Endothelial cell of umbilical vein (primary cell): ENCODE measurements at regions not wholly inside any gene's neighbourhood (a gene's known extent, or its start where the extent isn't known, plus 50 kb on each side); places are given as distances from the start of the nearest gene placed in this dataset.

Experiments
- BruUV-seq: library from RNA; stranded (reverse); fragments of 400-500 nt; replicated peaks from 2 replicates; lab custom pipeline; 2021; lab: Mats Ljungman, UMichigan
- CTCF ChIA-PET: fragments of 300-600, 350-600 bp; sonication (Branson Sonifier 250); formaldehyde crosslinking; loops from one replicate; lab custom pipeline; 2021; ENCODE audit warnings: antibody characterized with exemption, inconsistent platforms; lab: Charles Lee
- POLR2A ChIA-PET: fragments of 300-600, 350-600 bp; sonication (Branson Sonifier 250); formaldehyde crosslinking; loops from one replicate; lab custom pipeline; 2021; ENCODE audit warnings: antibody characterized with exemption, inconsistent platforms; lab: Charles Lee
- DNase-seq: peaks from one replicate; pipeline ENCODE4 v3.0.0-alpha.2; 2011; ENCODE audit warnings: low read depth, low spot score
- FAIRE-seq: peaks from 2 replicates; lab custom pipeline; 2011; peaks lifted over from hg19 to GRCh38; lab: Jason Lieb, UNC
- H2AFZ ChIP-seq: 2 replicates; pipeline ENCODE4 v1.6.0; 2012; ENCODE audit warnings: low read depth, low read length, control low read depth, inconsistent platforms
- H3K27ac ChIP-seq: 2 replicates; pipeline ENCODE4 v1.5.1; 2011; ENCODE audit warnings: low read depth, mild to moderate bottlenecking, control low read depth, low read length, moderate library complexity; ENCODE audit not compliant: insufficient read depth
- H3K27me3 ChIP-seq, 2 experiments: 2 replicates each; pipeline versions ENCODE4 v1.6.0 to v1.6.1; 2011; ENCODE audit warnings: low read length in 2 of 2, mixed read lengths in 1 of 2; ENCODE audit not compliant: control insufficient read depth in 2 of 2, insufficient read depth in 2 of 2
- H3K36me3 ChIP-seq, 2 experiments: 2 replicates in 1 of 2; 3 replicates in 1 of 2; pipeline ENCODE4 v1.5.1; 2011; ENCODE audit warnings: low read length in 2 of 2, mild to moderate bottlenecking in 1 of 2, moderate library complexity in 1 of 2; ENCODE audit not compliant: control insufficient read depth in 2 of 2, insufficient read depth in 2 of 2; ENCODE audit errors: extremely low read depth in 1 of 2
- H3K4me1 ChIP-seq: 3 replicates; pipeline ENCODE4 v1.5.1; 2011; ENCODE audit warnings: mild to moderate bottlenecking, low read length; ENCODE audit not compliant: control insufficient read depth, insufficient read depth; ENCODE audit errors: extremely low read depth
- H3K4me2 ChIP-seq: 2 replicates; pipeline ENCODE4 v1.6.1; 2011; ENCODE audit warnings: low read length, control low read depth, mixed read lengths; ENCODE audit not compliant: insufficient read depth
- H3K4me3 ChIP-seq, 3 experiments: fragments of 200-600 bp in 1 of 3; sonication (generic), shearing (Covaris generic) in 1 of 3; replicated peaks in 1 of 3; 2 replicates each; pipeline ENCODE4 v1.5.1; 2011 to 2016; ENCODE audit warnings: control low read depth in 3 of 3, low read length in 3 of 3, mild to moderate bottlenecking in 2 of 3, inconsistent platforms in 1 of 3, low read depth in 1 of 3, moderate library complexity in 1 of 3; ENCODE audit not compliant: insufficient read depth in 1 of 3
- H3K79me2 ChIP-seq: 2 replicates; pipeline ENCODE4 v1.6.0; 2012; ENCODE audit warnings: low read length, inconsistent platforms; ENCODE audit not compliant: control insufficient read depth, insufficient read depth
- H3K9ac ChIP-seq: replicated peaks from 2 replicates; pipeline ENCODE3; 2011; ENCODE audit warnings: low read length, control low read depth; ENCODE audit not compliant: insufficient read depth; ENCODE audit errors: extremely low read depth
- H3K9me1 ChIP-seq: replicated peaks from 3 replicates; pipeline ENCODE4 v1.6.0; 2011; ENCODE audit warnings: mild to moderate bottlenecking, low read length; ENCODE audit not compliant: control insufficient read depth, insufficient read depth; ENCODE audit errors: extremely low read depth
- H3K9me3 ChIP-seq: replicated peaks from 2 replicates; pipeline ENCODE4 v1.5.1; 2012; ENCODE audit warnings: low read length, inconsistent platforms; ENCODE audit not compliant: control insufficient read depth, insufficient read depth
- H4K20me1 ChIP-seq: replicated peaks from 2 replicates; pipeline ENCODE3; 2011; ENCODE audit warnings: mild to moderate bottlenecking, low read length; ENCODE audit not compliant: control insufficient read depth, insufficient read depth; ENCODE audit errors: extremely low read depth
- CTCF ChIP-seq, 2 donors: IDR thresholded peaks; 1 replicate in 1 of 2; 2 replicates in 1 of 2; pipeline ENCODE4 v1.5.1; 2011; ENCODE audit warnings: low read length in 2 of 2, mild to moderate bottlenecking in 2 of 2, moderate library complexity in 2 of 2, control low read depth in 1 of 2, inconsistent platforms in 1 of 2, low read depth in 1 of 2; ENCODE audit not compliant: insufficient read depth in 1 of 2; ENCODE audit errors: extremely low read depth in 1 of 2
- MAX ChIP-seq: IDR thresholded peaks from 2 replicates; pipeline ENCODE4 v1.6.1; 2011; ENCODE audit not compliant: insufficient read depth, insufficient read length
- MYC ChIP-seq: IDR thresholded peaks from one replicate; pipeline ENCODE4 v1.6.1; 2011; ENCODE audit warnings: mild to moderate bottlenecking, low read depth, low read length
- POLR2A ChIP-seq: IDR thresholded peaks from 2 replicates; pipeline ENCODE4 v1.6.1; 2012; ENCODE audit warnings: low read depth, mild to moderate bottlenecking, control low read depth, low read length
- POLR2AphosphoS5 ChIP-seq: IDR thresholded peaks from 2 replicates; pipeline ENCODE4 v1.6.1; 2012; ENCODE audit warnings: low read depth, mild to moderate bottlenecking, control low read depth, low read length, moderate library complexity; ENCODE audit not compliant: insufficient read depth
- dilution Hi-C: fragments of 300-500 bp; cut with MboI; formaldehyde crosslinking; loops from one replicate; pipeline ENCODE4 v1.15.0; 2019; ENCODE audit warnings: low sequenced_read_pairs; ENCODE audit not compliant: extremely low pct_ligation_motif_present
- intact Hi-C: fragments of 100-400 bp; cut with micrococcal nuclease; formaldehyde crosslinking; loops from one replicate; pipeline ENCODE4 v1.10.0; 2022

DNA sequence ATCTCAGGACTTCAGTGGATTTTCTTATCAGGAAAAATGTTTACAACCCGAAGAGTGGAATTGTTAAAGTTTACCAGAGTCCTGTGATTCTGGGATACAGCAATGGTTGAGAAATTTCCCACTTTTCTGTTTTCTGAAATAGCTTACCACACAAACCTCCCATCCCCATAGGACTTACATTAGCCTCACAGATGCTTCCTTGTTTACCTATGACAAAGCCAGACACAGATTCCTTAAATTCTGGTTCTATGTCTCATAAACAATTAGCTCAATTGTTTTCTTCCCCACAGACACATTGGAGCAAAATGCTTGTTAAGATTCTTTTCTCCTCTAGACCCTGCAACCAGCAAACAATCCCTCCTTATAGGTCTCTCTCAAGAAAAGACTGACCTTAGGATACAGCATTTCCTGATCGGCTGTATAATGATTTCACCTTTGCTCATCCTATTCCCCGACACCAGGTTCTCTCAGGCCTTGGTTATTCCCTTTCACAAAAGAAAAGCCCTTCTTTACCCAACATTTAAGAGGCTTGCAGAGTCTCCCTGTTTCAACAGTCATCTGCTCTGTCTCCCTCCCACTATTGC is 886.2 kb downstream of the ARAP2 start:
- Histone ChIP-seq H3K9me1 (no peaks in the 10 kb centered on the region), H3K4me3 (no peak overlapping the region), H3K9me3 (peaks cover 2% of the 10 kb centered on the region), H4K20me1 (no peaks in the 10 kb centered on the region), H3K4me1 (no peaks in the 10 kb centered on the region), H3K27me3 (no peaks in the 10 kb centered on the region), H3K9ac (no peak overlapping the region), H3K27ac (no peak overlapping the region), H2AFZ (no peak overlapping the region), H3K36me3 (no peaks in the 10 kb centered on the region), H3K4me2 (no peak overlapping the region), H3K79me2 (no peaks in the 10 kb centered on the region)
- POLR2A ChIA-PET = no interaction called here
- CTCF ChIA-PET = no interaction called here
- dilution Hi-C loops (no loop called here), intact Hi-C loops (no loop called here)
- DNase-seq (no peak), FAIRE-seq (no peak)
- no TSS peak for BruUV-seq
- TF ChIP-seq POLR2AphosphoS5 = no peak
- no peak for TF ChIP-seq POLR2A
- TF ChIP-seq MAX = no peak

GRCh38 chr4:35364321-35364870 is 879.9 kb downstream of the ARAP2 start:
- H3K4me3 ChIP-seq = no peak overlapping the region
- no peak for DNase-seq
- dilution Hi-C loops = no loop called here
- H3K9ac ChIP-seq = no peak overlapping the region
- CTCF ChIA-PET = no interaction called here
- H3K27me3 ChIP-seq = no peaks in the 10 kb centered on the region
- no peaks in the 10 kb centered on the region for H3K4me1 ChIP-seq
- H2AFZ ChIP-seq = no peak overlapping the region
- H3K9me3 ChIP-seq = no peaks in the 10 kb centered on the region
- TF ChIP-seq MYC (no peak), CTCF (IDR thresholded peaks at IDR 0.05; ENCODE audit: extremely low read depth in 1 of 2, insufficient read depth in 1 of 2, low read depth in 1 of 2, low read length in 2 of 2) (no peak), POLR2AphosphoS5 (no peak)
- no peak for FAIRE-seq
- H3K79me2 ChIP-seq = no peaks in the 10 kb centered on the region
- no peaks in the 10 kb centered on the region for H4K20me1 ChIP-seq
- H3K27ac ChIP-seq = no peak overlapping the region
- POLR2A ChIA-PET = no interaction called here
- no TSS peak for BruUV-seq
- H3K4me2 ChIP-seq = no peak overlapping the region
- H3K9me1 ChIP-seq = no peaks in the 10 kb centered on the region
- intact Hi-C loops = no loop called here
- H3K36me3 ChIP-seq = no peaks in the 10 kb centered on the region
